C4-2B (cell line): ENCODE measurements at regions not wholly inside any gene's neighbourhood (a gene's known extent, or its start where the extent isn't known, plus 50 kb on each side); places are given as distances from the start of the nearest gene placed in this dataset.

Source experiments
- CTCF ChIP-seq: fragments of 450-650 bp; conservative IDR thresholded peaks from 2 replicates; pipeline ENCODE4 v1.5.1; 2017; ENCODE audit warnings: mild to moderate bottlenecking
- ZFX ChIP-seq: fragments of 450-650 bp; IDR thresholded peaks from 2 replicates; pipeline ENCODE4 v1.6.1; 2017

- TF ChIP-seq CTCF (no peak), ZFX (no peak)
Measured at GRCh38 chr10:117673230-117674010, 130.9 kb downstream of the EMX2 start.
